Erythroblast (primary cell): ENCODE measurements at regions not wholly inside any gene's neighbourhood (a gene's known extent, or its start where the extent isn't known, plus 50 kb on each side); places are given as distances from the start of the nearest gene placed in this dataset.

Source experiments
- GATA1 ChIP-seq: IDR thresholded peaks from 2 replicates; pipeline ENCODE4 v1.6.1; 2011; ENCODE audit warnings: low read depth, mild to moderate bottlenecking, control low read depth, low read length, moderate library complexity
- POLR2A ChIP-seq: IDR thresholded peaks from 2 replicates; pipeline ENCODE4 v1.6.1; 2011; ENCODE audit warnings: mild to moderate bottlenecking, low read length

DNA sequence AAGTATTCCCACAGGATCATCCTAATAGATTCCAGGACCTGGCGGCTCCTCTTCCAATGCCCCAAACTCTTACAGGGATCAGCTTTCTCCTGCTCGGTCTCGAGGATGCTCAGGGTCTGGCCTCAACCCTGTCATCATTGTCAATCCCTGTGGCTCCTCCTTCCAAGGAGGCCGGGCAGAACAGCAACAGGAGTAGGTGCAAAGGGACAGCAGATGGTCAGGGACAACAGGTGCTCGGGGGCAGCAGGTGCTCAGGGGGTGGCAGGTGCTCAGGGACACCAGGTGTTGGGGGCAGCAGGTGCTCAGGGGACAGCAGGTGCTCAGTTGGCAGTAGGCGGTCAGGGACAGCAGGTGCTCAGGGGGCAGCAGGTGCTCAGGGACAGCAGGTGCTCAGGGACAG is 84.8 kb downstream of the TTLL2 start:
- TF ChIP-seq POLR2A (no peak), GATA1 (no peak)
